HG03520 (cell line): ENCODE measurements at regions not wholly inside any gene's neighbourhood (a gene's known extent, or its start where the extent isn't known, plus 50 kb on each side); places are given as distances from the start of the nearest gene placed in this dataset.
A peak's percentile ranks its signal among the peaks of the same experiment; 100 is the strongest.

Source experiments
- ATAC-seq: cut with Tn5 transposase; IDR thresholded peaks from one replicate; pipeline ENCODE4 v1.9.1; 2021; ENCODE audit warnings: mild to moderate bottlenecking, moderate library complexity; ENCODE audit not compliant: unreplicated experiment

DNA sequence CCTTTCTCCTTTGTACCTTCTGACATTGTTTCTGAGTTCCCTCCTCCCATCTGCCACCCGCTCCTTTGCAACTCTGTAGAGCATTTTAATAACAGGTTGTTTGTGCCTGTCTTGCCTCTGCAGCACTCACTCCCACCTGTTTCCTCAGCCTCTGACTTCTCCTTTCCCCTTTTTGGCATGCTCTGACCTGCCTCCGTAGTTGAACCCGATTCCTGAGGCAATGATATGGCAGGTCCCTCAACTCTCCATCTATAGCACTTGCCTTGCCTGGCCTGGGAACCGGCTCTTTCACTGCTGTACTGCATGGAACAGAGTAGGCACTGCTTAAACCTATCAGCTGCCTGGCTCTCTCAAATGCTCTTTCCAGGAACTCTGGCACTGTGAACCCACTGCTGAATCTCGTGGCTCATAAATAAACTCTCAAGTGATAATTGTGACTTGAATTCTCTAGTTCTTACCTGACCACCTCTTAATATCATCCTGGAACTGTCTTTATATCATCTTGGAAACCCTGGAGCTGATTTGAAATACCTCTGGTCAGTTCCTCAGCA is 50.3 kb downstream of the UTRN start:
- no peak for ATAC-seq

DNA sequence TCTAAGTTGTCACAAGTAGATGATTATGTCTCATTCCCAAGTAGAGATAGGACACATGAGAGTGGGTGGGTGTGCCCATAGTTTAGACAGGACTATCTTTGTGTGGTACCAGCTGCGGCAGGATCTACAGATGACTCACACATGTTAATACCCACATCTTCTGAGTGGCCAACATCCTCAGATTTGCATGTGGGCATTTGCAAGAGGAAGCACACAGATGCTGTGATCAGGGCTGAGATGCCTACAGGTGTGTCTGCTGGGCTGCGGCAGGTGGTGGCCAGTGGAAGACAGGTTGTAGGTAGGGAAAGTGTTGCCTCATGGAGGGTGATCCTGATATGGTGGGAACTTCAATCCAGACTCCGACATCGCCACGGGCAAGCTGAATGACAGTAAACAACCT is 50.8 kb downstream of the UTRN start:
- peak; percentile 52 for ATAC-seq

DNA sequence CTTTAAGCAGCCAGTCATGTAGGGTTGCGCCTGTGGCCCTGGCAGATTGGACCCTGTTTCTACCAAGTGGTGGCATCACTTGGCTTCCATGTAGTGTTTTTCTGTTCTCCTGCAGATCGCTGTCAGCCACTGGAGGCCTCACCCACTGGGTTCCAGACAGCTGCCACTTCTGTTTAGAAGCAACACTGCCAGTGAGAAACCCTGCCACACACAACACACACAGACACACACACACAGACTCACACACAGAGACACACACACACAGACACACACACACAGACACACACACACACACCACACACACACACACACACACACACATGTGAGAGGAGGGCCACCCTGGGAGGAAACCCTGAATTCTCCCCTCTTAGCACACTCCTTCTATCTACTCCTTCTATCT is 51.8 kb downstream of the UTRN start:
- no peak for ATAC-seq

DNA sequence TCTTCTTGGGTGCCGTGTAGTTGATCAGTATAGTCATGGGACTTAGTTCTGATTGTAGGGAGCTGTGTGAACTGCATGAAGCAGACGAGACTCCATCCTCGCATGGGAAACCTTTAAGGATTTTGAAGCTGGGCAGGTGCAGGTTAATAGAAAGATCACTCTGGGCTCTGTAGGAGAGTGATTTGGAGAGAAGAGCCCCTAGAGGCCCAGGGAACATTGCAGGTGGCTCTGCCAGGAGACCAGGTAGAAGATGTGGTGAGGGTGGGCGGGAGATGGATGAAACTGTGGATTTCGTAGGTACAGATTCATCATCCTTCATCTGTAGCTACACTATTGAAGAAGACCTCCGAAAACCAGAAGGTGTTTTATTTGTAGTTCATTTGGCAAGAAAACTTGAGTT is 53.3 kb downstream of the UTRN start:
- ATAC-seq, result no peak

DNA sequence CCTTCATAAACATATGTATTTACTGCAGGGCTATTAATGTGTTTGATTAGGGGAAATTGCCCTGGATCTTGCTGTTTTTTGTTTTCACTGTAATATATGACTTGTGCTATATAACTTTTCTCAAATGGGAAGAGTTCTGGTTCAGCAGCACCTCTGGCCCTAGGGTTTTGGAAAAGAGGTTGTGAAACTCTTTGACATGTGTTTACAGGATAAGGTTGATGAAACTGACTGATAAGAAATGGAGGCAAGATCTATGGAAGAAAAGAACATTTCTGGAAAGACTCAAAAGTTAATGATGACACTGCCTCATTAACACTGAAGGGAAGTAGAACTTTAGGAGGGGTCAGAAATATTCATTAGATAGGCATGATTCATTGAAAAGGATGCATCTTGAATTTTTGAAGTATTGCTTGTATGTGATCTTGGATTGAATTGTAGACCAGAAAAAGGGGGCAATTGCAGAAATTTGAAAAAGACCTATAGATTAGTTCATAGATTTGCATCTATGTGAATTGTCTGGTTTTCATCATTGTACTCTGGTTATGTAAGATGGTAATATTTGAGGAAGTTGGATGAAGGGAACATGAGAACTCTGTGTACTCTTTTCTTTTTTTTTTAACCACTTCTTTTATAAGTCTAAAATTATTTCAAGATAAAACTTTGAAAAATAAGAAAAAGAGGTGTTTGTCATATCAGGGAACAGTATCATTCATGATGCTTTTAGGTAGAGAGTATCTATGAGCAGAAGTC is 54.0 kb downstream of the UTRN start:
- ATAC-seq, result no peak

DNA sequence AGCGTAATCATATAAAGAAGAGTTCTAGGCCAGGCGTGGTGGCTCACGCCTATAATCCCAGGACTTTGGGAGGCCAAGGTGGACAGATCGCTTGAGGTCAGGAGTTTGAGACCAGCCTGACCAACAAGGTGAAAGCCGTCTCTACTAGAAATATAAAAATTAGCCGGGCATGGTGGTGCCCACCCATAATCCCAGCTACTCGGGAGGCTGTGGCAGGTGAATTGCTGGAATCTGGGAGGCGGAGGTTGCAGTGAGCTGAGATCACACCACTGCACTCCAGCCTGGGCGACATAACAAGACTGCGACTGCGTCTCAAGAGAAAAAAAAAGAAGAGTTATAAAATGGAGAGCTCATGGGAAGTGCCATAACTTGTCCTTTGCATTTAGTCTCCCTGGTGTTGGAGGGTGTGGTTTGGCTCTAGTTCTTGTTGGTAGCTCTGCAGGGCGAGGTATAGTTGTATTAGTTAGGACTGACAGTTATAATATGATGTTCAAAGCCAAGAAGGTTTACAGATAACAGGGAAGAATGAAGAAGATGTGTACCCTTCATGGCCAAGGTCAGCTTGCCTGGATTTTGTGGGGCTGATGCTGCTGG is 54.8 kb downstream of the UTRN start:
- no peak for ATAC-seq

DNA sequence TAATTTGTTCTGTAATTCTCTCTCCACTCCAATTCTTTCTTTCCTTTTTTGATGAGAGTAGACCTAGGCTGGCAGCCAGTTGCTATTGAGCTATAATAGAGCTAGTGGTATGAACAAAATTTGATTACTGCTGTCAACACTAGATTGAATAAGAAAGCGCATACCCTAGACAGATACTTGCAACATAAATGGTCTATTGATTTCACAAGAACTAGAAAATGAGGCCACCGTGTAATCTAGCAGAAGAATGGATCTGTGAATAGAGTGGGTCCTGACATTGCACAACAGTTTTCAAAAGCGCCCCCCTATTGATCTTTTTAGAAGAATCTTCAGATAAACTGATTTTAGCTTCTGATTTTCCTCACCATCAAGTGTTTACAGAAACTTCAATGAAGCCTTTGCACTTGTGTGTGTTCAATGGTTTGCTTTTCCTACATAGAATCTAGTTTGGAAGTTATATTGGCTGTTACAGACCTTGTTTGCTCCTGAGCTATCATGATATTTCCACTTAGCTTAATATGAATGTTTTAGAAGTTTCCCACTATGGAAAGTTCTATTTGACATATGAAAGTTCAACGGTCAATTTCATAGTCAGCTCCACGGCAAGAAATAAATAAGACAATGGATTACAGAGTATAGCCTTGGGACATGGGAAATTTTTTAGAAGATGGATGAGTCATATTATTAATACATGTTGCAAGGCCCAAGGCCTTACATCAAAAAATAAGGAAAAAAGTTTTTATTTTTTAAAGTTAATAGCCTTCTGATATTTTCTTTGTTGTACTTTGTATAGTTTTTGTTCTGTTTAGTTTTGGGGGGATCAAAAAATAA is 55.6 kb downstream of the UTRN start:
- ATAC-seq, result no peak

DNA sequence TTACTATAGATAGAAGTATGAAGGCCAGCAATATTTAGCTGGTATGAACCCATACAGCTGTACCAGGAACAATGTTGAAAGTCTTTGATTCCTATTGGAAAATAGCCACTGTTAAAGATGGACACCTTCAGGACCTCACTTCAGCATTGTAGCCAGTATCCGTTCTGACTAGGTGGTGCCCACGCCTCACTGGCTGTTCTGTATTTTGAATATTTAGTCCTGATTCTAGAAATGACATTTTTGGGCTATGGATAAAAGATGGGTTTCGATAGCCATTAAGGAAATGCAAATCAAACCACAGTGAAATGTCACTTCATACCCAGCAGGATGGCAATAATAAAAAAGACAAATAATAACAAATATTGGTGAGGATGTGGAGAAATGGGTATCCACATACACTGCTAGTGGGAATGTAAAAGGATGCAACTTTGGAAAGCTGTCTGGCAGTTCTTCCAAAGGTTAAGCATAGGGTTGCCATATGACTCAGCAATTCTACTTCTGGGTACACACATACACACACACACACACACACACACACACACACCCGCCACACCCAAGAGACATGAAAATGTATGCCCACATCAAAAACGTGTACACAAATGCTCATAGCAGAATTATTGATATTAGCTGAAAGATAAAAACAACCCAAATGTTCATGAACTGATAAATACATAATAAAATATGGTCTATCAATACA is 56.8 kb downstream of the UTRN start:
- ATAC-seq, result no peak

DNA sequence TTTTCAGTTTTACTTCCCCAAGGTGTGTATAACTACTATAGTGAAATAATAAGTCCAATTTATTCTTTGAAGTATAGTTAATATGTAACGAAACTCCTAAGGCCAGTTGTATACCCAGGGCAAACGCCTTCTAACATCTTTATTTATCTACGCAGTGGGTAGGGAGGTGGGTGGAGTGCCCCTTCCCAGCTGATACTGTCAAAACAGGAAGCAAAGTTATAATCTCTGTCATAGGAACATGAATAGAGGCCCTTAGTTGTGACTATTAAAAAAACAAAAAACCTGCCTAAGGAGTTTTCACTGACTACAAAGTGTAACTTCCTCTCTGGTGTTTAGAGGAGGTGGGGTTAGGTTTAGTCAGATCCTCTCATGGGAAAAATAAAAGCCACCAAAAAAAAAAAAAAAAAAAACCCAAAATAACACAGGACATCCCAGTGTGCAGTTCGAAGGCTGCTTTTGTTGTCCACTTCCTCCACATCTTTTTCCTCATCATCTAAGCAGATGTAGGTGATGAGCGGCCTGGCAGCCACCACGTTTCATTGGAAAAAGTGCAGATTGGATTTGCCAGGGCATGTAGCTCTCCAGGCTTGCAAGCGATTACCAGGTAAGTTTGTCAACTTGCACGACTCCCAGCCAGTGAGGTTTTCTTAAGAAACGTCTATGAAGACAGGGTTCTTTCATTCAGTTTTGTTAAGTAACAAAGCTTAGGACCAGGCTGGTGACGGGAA is 58.7 kb downstream of the UTRN start:
- peak; percentile 28 for ATAC-seq

DNA sequence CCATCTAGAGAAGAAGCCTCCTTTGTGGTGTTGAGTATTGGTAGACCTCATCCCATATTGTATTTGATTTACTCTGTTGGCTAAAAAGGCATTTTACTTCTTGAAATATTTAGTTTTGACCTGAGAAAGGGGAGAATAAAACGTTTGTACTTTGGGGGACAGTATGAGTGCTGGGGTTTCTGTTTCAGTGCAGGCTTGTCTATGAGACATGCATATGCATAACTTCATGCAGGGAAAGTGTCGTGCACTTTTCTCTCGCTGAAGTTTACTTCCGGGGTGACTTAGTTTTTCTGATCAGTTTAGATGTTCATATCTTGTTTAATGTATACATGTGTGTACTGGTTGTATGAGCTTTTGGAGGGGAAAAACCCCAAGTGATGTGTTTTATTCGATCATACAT is 59.5 kb downstream of the UTRN start:
- peak; percentile 53 for ATAC-seq

DNA sequence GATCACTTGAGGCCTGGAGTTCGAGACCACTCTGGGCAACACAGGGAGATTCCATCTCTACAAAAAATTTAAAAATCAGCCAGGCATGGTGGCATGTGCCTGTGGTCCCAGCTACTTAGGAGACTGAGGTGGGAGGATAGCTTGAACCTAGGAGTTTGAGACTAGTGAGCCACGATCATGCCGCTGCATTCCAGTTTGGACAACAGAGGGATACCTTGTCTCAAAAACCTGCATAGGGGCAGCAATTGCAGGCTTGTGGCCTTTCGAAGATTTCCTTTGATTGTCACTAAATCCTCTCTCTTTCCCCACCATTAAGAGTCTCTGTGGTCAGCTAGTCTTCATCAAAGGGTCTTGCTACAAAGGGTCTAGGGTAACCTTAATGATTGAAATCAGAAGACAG is 60.3 kb downstream of the UTRN start:
- no peak for ATAC-seq

DNA sequence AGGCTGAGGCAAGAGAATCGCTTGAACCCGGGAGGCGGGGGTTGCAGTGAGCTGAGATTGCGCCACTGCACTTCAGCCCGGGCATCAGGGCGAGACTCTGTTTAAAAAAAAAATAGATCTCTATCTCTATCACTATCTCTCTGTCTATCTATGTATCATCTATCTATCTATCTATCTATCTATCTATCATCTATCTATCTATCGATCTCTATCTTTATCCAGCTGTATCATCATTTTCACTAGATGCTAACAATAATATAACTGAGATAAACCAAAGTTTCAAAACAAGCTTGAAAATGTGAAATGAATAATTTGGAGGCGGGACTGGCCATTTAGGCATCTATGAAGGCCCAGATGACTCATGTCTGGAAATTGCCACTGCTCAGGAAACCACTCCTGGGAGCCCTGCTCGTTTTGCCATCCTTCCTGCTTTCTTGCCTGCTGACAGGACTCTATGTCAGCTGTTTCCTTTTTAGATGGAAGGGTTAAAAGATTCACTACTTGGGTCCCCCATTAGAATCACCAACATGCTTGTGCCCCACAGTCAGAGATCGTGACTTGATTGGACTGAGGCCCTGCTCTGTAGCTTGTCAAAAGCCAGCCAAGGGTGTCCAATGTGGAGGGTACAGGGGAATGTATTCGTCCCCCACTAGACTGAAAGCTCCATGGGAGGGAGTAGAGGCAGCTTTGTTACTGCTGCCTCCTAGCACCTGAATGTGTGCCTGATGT is 61.7 kb downstream of the UTRN start:
- ATAC-seq, result no peak

DNA sequence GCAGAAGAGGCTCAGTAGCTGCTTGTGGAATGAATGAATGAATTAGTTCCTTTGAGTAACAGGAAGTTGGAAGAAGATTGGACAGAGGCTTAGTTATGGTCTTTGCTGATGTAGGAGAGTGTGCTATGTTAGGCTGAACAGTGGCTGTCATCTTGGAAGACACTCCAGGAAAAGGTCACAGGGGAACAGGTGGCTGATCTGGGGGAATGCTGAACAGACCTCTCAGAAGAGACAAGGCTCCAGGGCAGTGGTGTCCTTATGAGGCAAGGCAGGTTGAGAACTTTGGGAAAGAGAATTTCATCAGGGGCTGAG is 62.3 kb downstream of the UTRN start:
- no peak for ATAC-seq

DNA sequence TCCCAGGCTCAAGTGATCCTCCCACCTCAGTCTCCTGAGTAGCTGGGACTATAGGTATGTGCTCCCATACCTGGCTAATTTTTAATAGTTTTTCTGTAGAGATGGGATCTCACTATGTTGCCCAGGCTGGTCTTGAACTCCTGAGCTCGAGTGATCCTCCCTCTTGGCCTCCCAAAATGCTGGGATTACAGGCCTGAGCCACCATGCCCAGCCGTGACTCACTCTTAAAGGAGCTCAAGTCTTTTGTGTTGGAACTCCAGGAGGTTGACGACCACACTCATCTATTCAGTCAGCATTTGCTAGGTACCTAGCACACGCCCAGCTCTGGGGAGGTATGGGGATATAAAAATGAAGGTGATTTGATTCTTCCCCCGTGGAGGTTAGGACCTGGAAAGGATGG is 62.8 kb downstream of the UTRN start:
- no peak for ATAC-seq

DNA sequence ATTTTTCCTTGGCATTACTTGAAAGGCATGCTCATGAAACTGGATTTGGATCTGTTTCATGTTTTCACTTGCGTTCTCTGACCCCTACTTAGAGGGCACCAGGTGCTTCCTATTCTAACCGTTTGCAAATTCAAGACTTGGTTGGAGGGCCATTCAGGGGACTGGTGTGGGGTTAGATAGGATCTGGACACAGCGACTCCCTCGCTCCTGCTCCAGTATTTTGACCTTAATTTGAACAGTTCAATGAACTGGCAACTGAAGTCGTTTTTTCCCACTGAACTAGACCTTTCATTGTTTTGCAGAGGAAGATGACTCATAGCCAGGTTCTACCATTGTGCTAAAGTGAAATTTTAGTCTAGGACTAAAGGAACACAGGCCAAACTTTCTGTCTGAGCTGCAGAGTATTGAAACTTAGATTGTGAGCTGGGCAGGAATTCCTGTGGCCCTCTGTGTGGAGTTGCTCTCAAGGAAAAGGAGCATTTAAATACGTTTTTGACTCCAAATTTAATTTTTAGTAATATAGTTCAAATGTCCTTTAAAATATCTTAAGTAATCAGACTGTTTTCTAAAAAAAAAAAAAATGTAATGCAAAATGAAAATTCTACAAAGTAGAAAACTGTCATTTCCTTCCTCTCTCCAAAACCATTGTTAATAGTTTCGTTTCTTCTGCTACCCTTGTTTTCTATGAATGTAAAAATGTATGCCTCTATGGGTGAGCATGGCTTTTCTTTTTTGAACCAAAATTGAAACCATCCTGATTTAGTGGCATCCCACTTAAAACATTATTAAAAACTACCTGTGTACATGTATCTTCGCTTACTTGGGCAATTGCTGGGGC is 64.8 kb downstream of the UTRN start:
- ATAC-seq, result no peak

DNA sequence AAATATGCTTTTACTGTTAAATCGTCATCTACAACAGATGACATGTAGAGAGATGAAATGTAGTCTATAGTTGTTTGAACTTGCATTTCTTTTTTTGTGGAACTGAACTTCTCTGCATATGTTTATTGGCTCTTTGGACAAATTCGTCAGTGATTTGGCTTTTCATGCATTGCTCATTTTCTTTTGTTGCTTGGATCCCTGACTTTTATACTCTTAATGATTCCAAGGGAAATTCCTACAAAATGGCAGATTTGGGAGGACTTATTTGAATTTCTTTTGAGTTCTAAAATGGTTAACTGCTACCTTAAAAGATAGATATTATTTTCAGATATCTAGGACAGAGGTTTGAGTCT is 65.4 kb downstream of the UTRN start:
- ATAC-seq, result no peak

DNA sequence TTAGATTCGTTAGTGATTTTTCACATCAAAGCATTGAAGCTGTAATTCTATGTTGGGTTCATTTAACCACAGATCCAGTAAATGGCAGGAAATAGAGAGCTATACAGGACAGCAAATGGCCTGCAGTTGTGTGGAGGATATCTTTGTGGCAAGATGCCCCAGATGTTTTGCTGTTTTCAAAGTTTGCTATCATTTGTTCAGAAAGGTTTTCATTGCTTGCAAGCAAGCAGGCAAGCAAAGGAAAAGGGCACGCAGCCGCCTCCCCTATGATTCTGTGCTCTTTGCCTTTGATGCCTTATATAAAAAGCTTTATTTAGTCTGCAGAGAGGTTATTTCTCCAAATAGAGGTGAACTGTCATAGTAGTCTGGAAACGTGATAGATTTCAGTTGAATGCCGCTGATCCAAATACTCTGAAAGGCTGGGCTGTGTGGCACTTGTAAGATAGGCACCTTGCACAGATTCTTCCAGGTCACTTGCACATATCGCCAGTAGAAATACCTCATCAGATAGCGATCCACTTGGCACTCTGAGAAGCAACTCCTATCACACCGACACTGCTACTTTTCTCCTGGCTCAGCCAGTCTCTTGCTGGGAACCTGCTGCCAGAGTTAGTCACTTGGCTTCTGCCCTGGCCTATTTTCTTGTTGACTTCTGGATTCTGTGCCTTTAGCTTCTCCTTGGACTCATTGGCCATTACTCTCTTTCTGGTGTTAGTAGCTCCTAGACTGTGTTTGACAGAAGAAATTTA is 66.4 kb downstream of the UTRN start:
- no peak for ATAC-seq

DNA sequence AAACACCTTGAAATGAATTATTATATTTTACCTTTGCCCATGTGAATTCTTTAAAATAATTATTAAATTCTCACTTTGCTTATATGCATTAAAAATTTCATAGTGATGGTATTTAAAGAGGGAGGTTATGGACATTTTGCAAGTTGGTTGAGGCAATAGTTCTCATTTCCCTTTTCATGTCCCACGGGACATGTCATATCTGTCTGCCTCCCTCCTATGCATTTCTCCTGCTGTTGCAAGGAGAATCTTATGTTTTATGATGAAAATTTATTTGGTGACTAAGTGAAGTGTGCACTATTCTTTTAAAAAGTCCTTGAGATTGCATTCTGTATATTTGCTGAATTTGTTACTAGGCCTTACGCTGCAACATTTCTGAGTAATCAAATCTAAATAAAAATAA is 67.2 kb downstream of the UTRN start:
- no peak for ATAC-seq
